NB4 (cell line): ENCODE measurements at regions not wholly inside any gene's neighbourhood (a gene's known extent, or its start where the extent isn't known, plus 50 kb on each side); places are given as distances from the start of the nearest gene placed in this dataset.

Experiments
- DNase-seq: peaks from one replicate; pipeline ENCODE4 v3.0.0; 2010; ENCODE audit warnings: low read depth
- H3K4me3 ChIP-seq: one replicate; pipeline ENCODE4 v1.5.1; 2011; ENCODE audit warnings: mild to moderate bottlenecking, low read depth, low read length, moderate library complexity
- CTCF ChIP-seq: IDR thresholded peaks from one replicate; pipeline ENCODE4 v1.5.1; 2012; ENCODE audit warnings: low read depth, low read length
- MAX ChIP-seq: IDR thresholded peaks from 2 replicates; pipeline ENCODE4 v1.6.1; 2011; ENCODE audit warnings: low read depth, low read length
- MYC ChIP-seq: IDR thresholded peaks from 2 replicates; pipeline ENCODE4 v1.6.1; 2011; ENCODE audit warnings: low read depth, low read length
- POLR2A ChIP-seq: IDR thresholded peaks from 2 replicates; pipeline ENCODE4 v1.6.1; 2011; ENCODE audit warnings: mild to moderate bottlenecking; ENCODE audit not compliant: insufficient read length; ENCODE audit errors: extremely low read depth

- TF ChIP-seq CTCF, result no peak
- no peak for TF ChIP-seq MYC
- no peak for TF ChIP-seq POLR2A
- no peak for TF ChIP-seq MAX
- DNase-seq, result no peak
- no peak overlapping the region for H3K4me3 ChIP-seq
Observed at GRCh38 chr11:82267186-82267585, 466.5 kb downstream of the FAM181B start.

GRCh38 chr11:82261367-82261766 is 472.3 kb downstream of the FAM181B start:
- DNase-seq, result no peak
- no peak for TF ChIP-seq CTCF
- no peak for TF ChIP-seq MYC
- no peak for TF ChIP-seq POLR2A
- no peak for TF ChIP-seq MAX
- H3K4me3 ChIP-seq, result no peak overlapping the region

GRCh38 chr11:82250047-82250446 is 483.6 kb downstream of the FAM181B start:
- no peak overlapping the region for H3K4me3 ChIP-seq
- TF ChIP-seq MYC (no peak), POLR2A (no peak), CTCF (no peak), MAX (no peak)
- DNase-seq, result no peak

GRCh38 chr11:82246926-82247325 is 486.7 kb downstream of the FAM181B start:
- DNase-seq, result no peak
- no peak overlapping the region for H3K4me3 ChIP-seq
- no peak for TF ChIP-seq MAX
- no peak for TF ChIP-seq MYC
- TF ChIP-seq POLR2A, result no peak
- no peak for TF ChIP-seq CTCF

- no peak overlapping the region for H3K4me3 ChIP-seq
- no peak for DNase-seq
- TF ChIP-seq POLR2A, result no peak
- no peak for TF ChIP-seq MAX
- no peak for TF ChIP-seq CTCF
- no peak for TF ChIP-seq MYC
Observed at GRCh38 chr11:82239498-82239897, 494.2 kb downstream of the FAM181B start.

GRCh38 chr11:82234256-82234655 is 499.4 kb downstream of the FAM181B start:
- TF ChIP-seq MYC (no peak), MAX (no peak), POLR2A (no peak), CTCF (no peak)
- no peak for DNase-seq
- no peak overlapping the region for H3K4me3 ChIP-seq
